ENCODE measurements at regions not wholly inside any gene's neighbourhood (a gene's known extent, or its start where the extent isn't known, plus 50 kb on each side); places are given as distances from the start of the nearest gene placed in this dataset.

- no peaks in the 10 kb centered on the region for H3K4me1 ChIP-seq (ENCODE audit: low read length)
- H3K9me3 ChIP-seq (ENCODE audit: insufficient read depth, low read length) = no peaks in the 10 kb centered on the region
- no peaks in the 10 kb centered on the region for H3K36me3 ChIP-seq (replicated peaks; ENCODE audit: low read depth, low read length)
- H2AFZ ChIP-seq (ENCODE audit: low read depth, low read length) = no peak overlapping the region
- no peak overlapping the region for H3K9ac ChIP-seq (ENCODE audit: low read length)
- no peak overlapping the region for H3K4me2 ChIP-seq (ENCODE audit: low read length)
- no peaks in the 10 kb centered on the region for H4K20me1 ChIP-seq (ENCODE audit: insufficient read depth, low read length)
- H3K4me3 ChIP-seq (ENCODE audit: low read length) = no peak overlapping the region
- H3K79me2 ChIP-seq (ENCODE audit: low read length) = no peaks in the 10 kb centered on the region
- peaks cover 24% of the 10 kb centered on the region for H3K27me3 ChIP-seq (ENCODE audit: low read depth, low read length)
- no peak for TF ChIP-seq CTCF (IDR thresholded peaks at IDR 0.05; ENCODE audit: low read depth, low read length)
- TF ChIP-seq EZH2phosphoT487 (IDR thresholded peaks at IDR 0.05; ENCODE audit: low read depth) = no peak
- H3K27ac ChIP-seq (ENCODE audit: low read length) = no peak overlapping the region
These were observed 276.3 kb downstream of the PTTG2 start for GRCh38 chr4:38236503-38236902.

DNA sequence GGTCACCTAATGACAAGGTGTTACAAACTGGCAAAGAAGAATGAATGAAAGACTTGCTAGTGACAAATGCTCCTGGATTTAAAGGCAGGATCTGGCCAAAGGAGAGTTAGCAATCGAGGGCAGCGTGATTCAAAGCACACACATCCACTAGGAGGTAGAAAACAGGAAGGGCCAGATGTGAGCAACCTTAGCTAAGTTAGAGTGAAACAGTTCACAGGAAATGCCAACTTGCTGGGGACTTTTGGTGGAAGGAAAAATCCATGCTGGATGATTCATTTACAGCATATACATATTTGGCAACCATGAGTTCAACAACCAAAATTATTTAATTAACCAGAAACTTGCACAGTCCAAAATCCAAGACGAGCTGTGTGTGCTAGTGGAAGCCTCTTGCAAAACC, 276.9 kb downstream of the PTTG2 start:
- Histone ChIP-seq H4K20me1 (ENCODE audit: insufficient read depth, low read length) (no peaks in the 10 kb centered on the region), H3K4me2 (ENCODE audit: low read length) (no peak overlapping the region), H3K4me3 (ENCODE audit: low read length) (no peak overlapping the region), H3K36me3 (replicated peaks; ENCODE audit: low read depth, low read length) (no peaks in the 10 kb centered on the region), H3K27ac (ENCODE audit: low read length) (no peak overlapping the region), H3K4me1 (ENCODE audit: low read length) (no peaks in the 10 kb centered on the region), H3K9ac (ENCODE audit: low read length) (no peak overlapping the region), H3K79me2 (ENCODE audit: low read length) (no peaks in the 10 kb centered on the region), H2AFZ (ENCODE audit: low read depth, low read length) (no peak overlapping the region), H3K9me3 (ENCODE audit: insufficient read depth, low read length) (no peaks in the 10 kb centered on the region), H3K27me3 (ENCODE audit: low read depth, low read length) (peaks cover 24% of the 10 kb centered on the region)
- TF ChIP-seq CTCF (IDR thresholded peaks at IDR 0.05; ENCODE audit: low read depth, low read length) (no peak), EZH2phosphoT487 (IDR thresholded peaks at IDR 0.05; ENCODE audit: low read depth) (no peak)

GRCh38 chr4:38241541-38241940, 281.3 kb downstream of the PTTG2 start:
- Histone ChIP-seq H3K9ac (ENCODE audit: low read length) (no peak overlapping the region), H3K4me3 (ENCODE audit: low read length) (no peak overlapping the region), H3K9me3 (ENCODE audit: insufficient read depth, low read length) (no peaks in the 10 kb centered on the region), H3K4me2 (ENCODE audit: low read length) (no peak overlapping the region), H3K79me2 (ENCODE audit: low read length) (no peaks in the 10 kb centered on the region), H3K27me3 (ENCODE audit: low read depth, low read length) (no peaks in the 10 kb centered on the region; the same call in 1 of the 2 replicates), H3K27ac (ENCODE audit: low read length) (no peak overlapping the region), H3K36me3 (replicated peaks; ENCODE audit: low read depth, low read length) (no peaks in the 10 kb centered on the region), H4K20me1 (ENCODE audit: insufficient read depth, low read length) (no peaks in the 10 kb centered on the region), H2AFZ (ENCODE audit: low read depth, low read length) (no peak overlapping the region), H3K4me1 (ENCODE audit: low read length) (no peaks in the 10 kb centered on the region)
- TF ChIP-seq CTCF (IDR thresholded peaks at IDR 0.05; ENCODE audit: low read depth, low read length) (no peak), EZH2phosphoT487 (IDR thresholded peaks at IDR 0.05; ENCODE audit: low read depth) (no peak)

DNA sequence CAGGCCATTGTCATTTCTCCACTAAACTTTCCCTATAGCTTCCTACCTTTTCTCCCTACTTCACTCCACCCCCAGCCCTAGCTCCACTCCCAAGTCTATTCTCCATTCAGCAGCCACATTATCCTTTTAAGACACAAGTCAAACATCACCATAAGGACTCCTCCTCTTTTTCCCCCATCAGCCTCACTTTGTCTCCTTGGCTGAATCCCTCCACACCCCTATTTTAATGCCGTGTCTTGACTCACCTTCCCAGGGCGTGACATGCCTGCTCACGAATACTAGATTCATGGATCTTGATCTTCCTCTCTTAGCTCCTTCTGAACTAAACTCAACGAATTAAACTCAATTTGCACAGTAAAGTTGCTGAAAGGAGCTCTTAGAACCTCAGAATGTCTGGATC, 281.9 kb downstream of the PTTG2 start:
- no peak overlapping the region for H3K27ac ChIP-seq (ENCODE audit: low read length)
- no peak overlapping the region for H2AFZ ChIP-seq (ENCODE audit: low read depth, low read length)
- H3K9ac ChIP-seq (ENCODE audit: low read length) = no peak overlapping the region
- no peak overlapping the region for H3K4me3 ChIP-seq (ENCODE audit: low read length)
- no peaks in the 10 kb centered on the region; the same call in 1 of the 2 replicates for H3K27me3 ChIP-seq (ENCODE audit: low read depth, low read length)
- no peaks in the 10 kb centered on the region for H3K36me3 ChIP-seq (replicated peaks; ENCODE audit: low read depth, low read length)
- no peaks in the 10 kb centered on the region for H3K79me2 ChIP-seq (ENCODE audit: low read length)
- H4K20me1 ChIP-seq (ENCODE audit: insufficient read depth, low read length) = no peaks in the 10 kb centered on the region
- no peaks in the 10 kb centered on the region for H3K9me3 ChIP-seq (ENCODE audit: insufficient read depth, low read length)
- no peak overlapping the region for H3K4me2 ChIP-seq (ENCODE audit: low read length)
- TF ChIP-seq CTCF (IDR thresholded peaks at IDR 0.05; ENCODE audit: low read depth, low read length) (no peak), EZH2phosphoT487 (IDR thresholded peaks at IDR 0.05; ENCODE audit: low read depth) (no peak)
- H3K4me1 ChIP-seq (ENCODE audit: low read length) = no peaks in the 10 kb centered on the region
